ENCODE measurements at regions not wholly inside any gene's neighbourhood (a gene's known extent, or its start where the extent isn't known, plus 50 kb on each side); places are given as distances from the start of the nearest gene placed in this dataset.

DNA sequence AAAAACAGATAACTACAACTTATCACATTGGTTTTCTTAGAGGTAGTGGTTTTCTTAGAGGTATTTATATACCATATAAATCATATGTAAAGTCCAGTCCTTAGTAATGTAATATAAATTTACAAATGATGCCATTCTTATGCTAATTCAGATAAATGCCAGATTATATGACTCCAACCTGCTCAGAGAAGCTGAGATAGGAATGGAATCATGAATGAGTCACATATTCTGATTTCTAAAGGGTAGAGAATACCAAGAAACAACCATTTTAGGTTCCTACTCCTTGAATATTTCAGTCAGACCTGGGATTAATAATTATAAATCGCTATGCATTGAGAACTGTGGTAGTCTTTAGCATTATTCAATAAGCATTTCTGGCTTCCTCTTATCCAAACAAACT lies 760.1 kb upstream of the NEGR1 start:
- Mint-ChIP-seq H3K4me1 (peaks cover 8% of the 10 kb centered on the region), H3K27ac (no peak overlapping the region), H3K9me3 (no peaks in the 10 kb centered on the region), H3K36me3 (ENCODE audit: low read depth) (no peaks in the 10 kb centered on the region), H3K4me3 (no peak overlapping the region), H3K27me3 (ENCODE audit: low read depth, poor library complexity) (peaks cover 3% of the 10 kb centered on the region)
- TF ChIP-seq, protein P1, sequence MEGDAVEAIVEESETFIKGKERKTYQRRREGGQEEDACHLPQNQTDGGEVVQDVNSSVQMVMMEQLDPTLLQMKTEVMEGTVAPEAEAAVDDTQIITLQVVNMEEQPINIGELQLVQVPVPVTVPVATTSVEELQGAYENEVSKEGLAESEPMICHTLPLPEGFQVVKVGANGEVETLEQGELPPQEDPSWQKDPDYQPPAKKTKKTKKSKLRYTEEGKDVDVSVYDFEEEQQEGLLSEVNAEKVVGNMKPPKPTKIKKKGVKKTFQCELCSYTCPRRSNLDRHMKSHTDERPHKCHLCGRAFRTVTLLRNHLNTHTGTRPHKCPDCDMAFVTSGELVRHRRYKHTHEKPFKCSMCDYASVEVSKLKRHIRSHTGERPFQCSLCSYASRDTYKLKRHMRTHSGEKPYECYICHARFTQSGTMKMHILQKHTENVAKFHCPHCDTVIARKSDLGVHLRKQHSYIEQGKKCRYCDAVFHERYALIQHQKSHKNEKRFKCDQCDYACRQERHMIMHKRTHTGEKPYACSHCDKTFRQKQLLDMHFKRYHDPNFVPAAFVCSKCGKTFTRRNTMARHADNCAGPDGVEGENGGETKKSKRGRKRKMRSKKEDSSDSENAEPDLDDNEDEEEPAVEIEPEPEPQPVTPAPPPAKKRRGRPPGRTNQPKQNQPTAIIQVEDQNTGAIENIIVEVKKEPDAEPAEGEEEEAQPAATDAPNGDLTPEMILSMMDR (IDR thresholded peaks at IDR 0.05), result no peak
- DNase-seq, result no peak

DNA sequence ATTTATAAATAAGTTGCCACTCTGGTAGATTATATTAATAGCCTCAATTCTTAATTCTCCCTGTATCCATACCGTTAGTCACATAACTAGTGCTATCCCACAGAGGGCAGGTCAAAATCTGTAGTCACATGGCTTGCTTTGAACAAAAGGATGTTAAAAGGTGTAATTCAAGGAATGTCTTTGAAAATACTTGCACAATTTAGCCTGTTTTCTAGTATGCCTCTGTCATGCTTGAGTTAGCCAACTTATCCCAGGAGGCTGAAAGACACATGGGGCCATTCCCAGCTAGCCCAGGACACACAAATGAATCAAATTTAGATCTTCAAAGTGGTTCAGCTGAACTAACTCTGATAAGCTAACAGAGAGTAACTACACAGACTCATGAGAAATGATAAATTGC lies 758.5 kb upstream of the NEGR1 start:
- Mint-ChIP-seq H3K4me1 (peaks cover 8% of the 10 kb centered on the region), H3K27ac (no peak overlapping the region), H3K36me3 (ENCODE audit: low read depth) (no peaks in the 10 kb centered on the region), H3K4me3 (no peak overlapping the region), H3K27me3 (ENCODE audit: low read depth, poor library complexity) (no peaks in the 10 kb centered on the region), H3K9me3 (no peaks in the 10 kb centered on the region)
- DNase-seq, result no peak
- TF ChIP-seq, protein P1 (IDR thresholded peaks at IDR 0.05), result no peak

DNA sequence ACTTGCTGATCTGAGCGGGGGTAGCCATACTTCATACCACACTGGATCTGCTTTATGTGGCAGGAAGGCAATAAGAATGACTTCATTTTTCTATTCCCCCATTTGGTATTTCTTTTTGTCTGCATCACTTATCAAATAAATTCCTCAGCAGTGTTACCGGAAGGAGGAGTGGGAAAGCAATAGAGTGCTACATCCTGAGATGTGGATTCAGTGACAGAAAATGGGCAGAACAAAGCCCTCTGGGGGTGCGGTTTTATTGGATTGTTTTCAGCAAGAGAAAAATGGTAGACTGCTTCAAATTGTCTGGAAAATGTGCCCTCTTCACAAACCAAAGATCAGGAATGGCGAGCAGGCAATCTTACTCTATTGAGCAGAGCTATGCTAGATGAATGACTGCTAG lies 751.9 kb upstream of the NEGR1 start:
- no peaks in the 10 kb centered on the region for H3K4me1 Mint-ChIP-seq
- no peak overlapping the region for H3K27ac Mint-ChIP-seq
- H3K27me3 Mint-ChIP-seq (ENCODE audit: low read depth, poor library complexity), result no peaks in the 10 kb centered on the region
- H3K9me3 Mint-ChIP-seq, result no peaks in the 10 kb centered on the region
- TF ChIP-seq, protein P1 (IDR thresholded peaks at IDR 0.05), result no peak
- no peak for DNase-seq
- no peak overlapping the region for H3K4me3 Mint-ChIP-seq
- no peaks in the 10 kb centered on the region for H3K36me3 Mint-ChIP-seq (ENCODE audit: low read depth)

DNA sequence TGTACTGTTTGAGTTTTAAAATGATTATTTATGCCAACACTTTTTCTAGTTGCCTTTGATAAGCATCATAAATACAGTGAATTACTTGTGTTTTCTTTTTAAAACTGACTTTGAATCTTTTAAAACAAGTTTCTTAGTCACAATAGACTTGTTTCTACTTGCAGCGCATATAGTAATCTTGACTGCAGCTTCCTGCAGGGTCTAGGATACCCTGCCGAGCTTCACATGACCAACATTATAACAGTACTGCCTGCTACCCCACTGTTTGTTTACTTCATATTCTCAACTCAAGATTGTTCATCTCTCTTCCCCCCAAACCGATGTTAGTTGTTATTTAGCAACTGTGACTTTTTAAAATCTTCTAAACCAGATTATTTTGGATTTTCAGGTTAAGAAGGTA lies 751.3 kb upstream of the NEGR1 start:
- no peaks in the 10 kb centered on the region for H3K36me3 Mint-ChIP-seq (ENCODE audit: low read depth)
- TF ChIP-seq, protein P1 (IDR thresholded peaks at IDR 0.05), result no peak
- H3K27ac Mint-ChIP-seq, result no peak overlapping the region
- DNase-seq, result no peak
- no peaks in the 10 kb centered on the region for H3K4me1 Mint-ChIP-seq
- H3K27me3 Mint-ChIP-seq (ENCODE audit: low read depth, poor library complexity), result no peaks in the 10 kb centered on the region
- no peak overlapping the region for H3K4me3 Mint-ChIP-seq
- H3K9me3 Mint-ChIP-seq, result no peaks in the 10 kb centered on the region

DNA sequence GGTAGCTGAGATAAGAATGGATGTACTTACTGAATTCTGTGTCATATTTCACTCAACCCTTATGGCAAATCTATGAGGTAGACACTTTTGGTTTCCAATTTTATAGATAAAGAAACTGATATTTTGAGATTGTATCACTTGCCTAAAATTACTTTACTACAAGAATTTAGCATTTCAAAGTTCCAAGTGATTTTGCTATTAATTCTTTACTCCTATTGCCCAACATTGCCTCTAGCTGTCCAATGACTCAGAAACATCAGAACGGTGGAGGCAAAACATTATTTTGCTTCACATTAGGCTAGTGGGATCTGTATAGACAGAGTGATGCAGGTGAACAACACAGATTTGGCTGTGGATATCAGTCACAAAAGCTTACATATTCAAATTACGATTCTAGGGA lies 747.2 kb upstream of the NEGR1 start:
- Mint-ChIP-seq H3K27me3 (ENCODE audit: low read depth, poor library complexity) (no peaks in the 10 kb centered on the region), H3K4me3 (no peak overlapping the region)

DNA sequence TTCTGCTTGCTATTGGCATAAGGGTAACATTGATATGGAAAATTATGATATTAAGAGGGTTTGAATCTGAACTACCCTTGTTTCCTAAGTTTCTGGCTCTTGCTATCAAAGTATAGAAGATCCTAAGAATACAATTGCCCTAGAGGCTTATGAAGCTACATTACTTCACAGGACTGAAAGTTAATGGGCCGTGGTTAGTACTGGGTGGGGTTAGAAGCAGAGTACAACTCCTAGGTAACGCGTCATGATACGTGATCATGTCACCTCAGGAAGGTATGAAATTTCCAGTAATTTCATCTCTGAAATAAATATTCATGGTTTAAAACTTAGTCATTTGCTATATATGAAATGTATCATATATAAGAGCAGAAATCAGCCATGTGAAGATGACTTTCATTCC lies 743.8 kb upstream of the NEGR1 start:
- no peak for DNase-seq
- H3K9me3 Mint-ChIP-seq, result no peaks in the 10 kb centered on the region
- H3K4me3 Mint-ChIP-seq, result no peak overlapping the region

More for the DNA sequence above, 747.2 kb upstream of the NEGR1 start:
- Mint-ChIP-seq H3K36me3 (ENCODE audit: low read depth) (no peaks in the 10 kb centered on the region), H3K4me1 (no peaks in the 10 kb centered on the region), H3K9me3 (no peaks in the 10 kb centered on the region), H3K27ac (no peak overlapping the region)
- DNase-seq, result no peak
- TF ChIP-seq, protein P1 (IDR thresholded peaks at IDR 0.05), result no peak

More for the DNA sequence above, 743.8 kb upstream of the NEGR1 start:
- Mint-ChIP-seq H3K27ac (no peak overlapping the region), H3K4me1 (no peaks in the 10 kb centered on the region), H3K36me3 (ENCODE audit: low read depth) (no peaks in the 10 kb centered on the region), H3K27me3 (ENCODE audit: low read depth, poor library complexity) (no peaks in the 10 kb centered on the region)
- TF ChIP-seq, protein P1 (IDR thresholded peaks at IDR 0.05), result no peak

All from nephron progenitor cell (in vitro differentiated cells).